IMR-90 (cell line): ENCODE measurements at regions not wholly inside any gene's neighbourhood (a gene's known extent, or its start where the extent isn't known, plus 50 kb on each side); places are given as distances from the start of the nearest gene placed in this dataset.
A peak's percentile ranks its signal among the peaks of the same experiment; 100 is the strongest.

Source experiments
- ATAC-seq: fragments of 200-7000 bp; cut with Tn5 transposase; 2 replicates; pipeline ENCODE4 v1.9.1; 2020; ENCODE audit warnings: low read depth, mild to moderate bottlenecking, moderate library complexity
- BruUV-seq: library from RNA; stranded (reverse); fragments of 400-500 nt; replicated peaks from 2 replicates; lab custom pipeline; 2021; lab: Mats Ljungman, UMichigan
- CTCF ChIA-PET: fragments of 300-600 bp; formaldehyde crosslinking; extraction: SDS; loops from one replicate; lab custom pipeline; 2021; ENCODE audit warnings: antibody characterized with exemption; lab: Yijun Ruan, JAX
- POLR2A ChIA-PET: fragments of 300-600 bp; sonication (Branson Sonifier 250); formaldehyde crosslinking; loops from one replicate; lab custom pipeline; 2022; ENCODE audit warnings: antibody characterized with exemption; ENCODE audit not compliant: unreplicated experiment; lab: Charles Lee
- DNase-seq: peaks from one replicate; pipeline ENCODE4 v3.0.0; 2013
- H2AFZ ChIP-seq: replicated peaks from 2 replicates; pipeline ENCODE3; 2013; ENCODE audit warnings: low read length, mild to moderate bottlenecking; ENCODE audit not compliant: poor library complexity
- H2AK5ac ChIP-seq: 2 replicates; pipeline ENCODE4 v1.6.1; 2013; ENCODE audit warnings: low read depth, low read length, inconsistent platforms
- H2AK9ac ChIP-seq: replicated peaks from 2 replicates; pipeline ENCODE3; 2013; ENCODE audit warnings: mild to moderate bottlenecking, low read depth, low read length, moderate library complexity; ENCODE audit not compliant: poor library complexity
- H2BK120ac ChIP-seq: 2 replicates; pipeline ENCODE4 v1.6.1; 2013; ENCODE audit warnings: low read depth, low read length, inconsistent platforms
- H2BK15ac ChIP-seq: 3 replicates; pipeline ENCODE4 v1.6.1; 2013; ENCODE audit warnings: low read depth, low read length, inconsistent platforms
- H2BK20ac ChIP-seq: 2 replicates; pipeline ENCODE4 v1.6.1; 2013; ENCODE audit warnings: low read depth, mild to moderate bottlenecking, inconsistent platforms, low read length, moderate library complexity
- H2BK5ac ChIP-seq: 2 replicates; pipeline ENCODE4 v1.6.1; 2013; ENCODE audit warnings: mild to moderate bottlenecking, low read depth, low read length, inconsistent platforms; ENCODE audit not compliant: poor library complexity, severe bottlenecking
- H3K14ac ChIP-seq: replicated peaks from 2 replicates; pipeline ENCODE4 v1.6.1; 2013; ENCODE audit warnings: low read depth, low read length, inconsistent platforms
- H3K18ac ChIP-seq: 2 replicates; pipeline ENCODE4 v1.6.1; 2013; ENCODE audit warnings: low read depth, low read length, control low read depth
- H3K23ac ChIP-seq: 2 replicates; pipeline ENCODE4 v1.6.1; 2013; ENCODE audit warnings: low read depth, low read length, inconsistent platforms
- H3K27ac ChIP-seq: 2 replicates; pipeline ENCODE4 v1.5.1; 2013; ENCODE audit warnings: mild to moderate bottlenecking, control low read depth, low read length; ENCODE audit not compliant: insufficient read depth
- H3K27me3 ChIP-seq: 2 replicates; pipeline ENCODE4 v1.6.1; 2013; ENCODE audit warnings: low read length; ENCODE audit not compliant: control insufficient read depth, insufficient read depth
- H3K36me3 ChIP-seq: 2 replicates; pipeline ENCODE4 v1.6.1; 2013; ENCODE audit warnings: low read length, mixed read lengths; ENCODE audit not compliant: control insufficient read depth, insufficient read depth
- H3K4ac ChIP-seq: 2 replicates; pipeline ENCODE4 v1.6.1; 2013; ENCODE audit warnings: low read depth, low read length, inconsistent platforms
- H3K4me1 ChIP-seq: 2 replicates; pipeline ENCODE4 v1.6.1; 2013; ENCODE audit warnings: low read length, mixed read lengths; ENCODE audit not compliant: control insufficient read depth, insufficient read depth
- H3K4me2 ChIP-seq: 2 replicates; pipeline ENCODE4 v1.6.1; 2013; ENCODE audit warnings: low read depth, mild to moderate bottlenecking, control low read depth, low read length, moderate library complexity
- H3K4me3 ChIP-seq: 2 replicates; pipeline ENCODE4 v1.5.1; 2013; ENCODE audit warnings: low read depth, mild to moderate bottlenecking, control low read depth, low read length, moderate library complexity; ENCODE audit not compliant: insufficient read depth
- H3K56ac ChIP-seq: 2 replicates; pipeline ENCODE4 v1.6.1; 2013; ENCODE audit warnings: low read length, inconsistent platforms; ENCODE audit not compliant: insufficient read depth; ENCODE audit errors: extremely low read depth
- H3K79me1 ChIP-seq, 2 experiments: 2 replicates each; pipeline ENCODE4 v1.6.1; 2013; ENCODE audit warnings: low read length in 2 of 2, inconsistent platforms in 1 of 2, low read depth in 1 of 2
- H3K9ac ChIP-seq: 2 replicates; pipeline ENCODE4 v1.6.1; 2013; ENCODE audit warnings: low read depth, low read length, control low read depth
- H3K9me1 ChIP-seq: 2 replicates; pipeline ENCODE4 v1.6.1; 2013; ENCODE audit warnings: low read length, inconsistent platforms; ENCODE audit not compliant: insufficient read depth
- H3K9me3 ChIP-seq: 2 replicates; pipeline ENCODE4 v1.6.1; 2013; ENCODE audit warnings: low read length; ENCODE audit not compliant: control insufficient read depth, insufficient read depth
- H4K20me1 ChIP-seq: 2 replicates; pipeline ENCODE4 v1.6.1; 2013; ENCODE audit warnings: low read length, inconsistent platforms; ENCODE audit not compliant: insufficient read depth
- H4K5ac ChIP-seq: 2 replicates; pipeline ENCODE4 v1.6.1; 2013; ENCODE audit warnings: mild to moderate bottlenecking, low read depth, low read length, control low read depth
- H4K8ac ChIP-seq, 2 experiments: 2 replicates each; pipeline ENCODE4 v1.6.1; 2013; ENCODE audit warnings: low read depth in 2 of 2, low read length in 2 of 2, control low read depth in 1 of 2, inconsistent platforms in 1 of 2
- H4K91ac ChIP-seq: 2 replicates; pipeline ENCODE4 v1.6.1; 2013; ENCODE audit warnings: low read depth, low read length, inconsistent platforms; ENCODE audit not compliant: insufficient read depth
- BHLHE40 ChIP-seq: fragments of 150-350 bp; IDR thresholded peaks from 2 replicates; pipeline ENCODE4 v1.6.1; 2016; ENCODE audit warnings: mild to moderate bottlenecking, low read depth, low read length
- CEBPB ChIP-seq: IDR thresholded peaks from 2 replicates; pipeline ENCODE4 v1.6.1; 2012; ENCODE audit warnings: low read depth, low read length, improper control_type of control experiment
- FOS ChIP-seq: fragments of 150-350 bp; IDR thresholded peaks from 2 replicates; pipeline ENCODE4 v1.6.1; 2016; ENCODE audit warnings: low read depth, low read length
- WGBS, 2 experiments: methylation state at CpG; one replicate each; pipeline versions ENCODE4 v1.1.5 to v1.1.7; 2013; ENCODE audit warnings: missing lambda C conversion rate in 2 of 2; ENCODE audit not compliant: insufficient read length in 1 of 2; ENCODE audit errors: extremely low coverage in 2 of 2; 5-methylcytosine and 5-hydroxymethylcytosine counted together
- dilution Hi-C: fragments of 300-500 bp; cut with HindIII; formaldehyde crosslinking; loops from one replicate; pipeline ENCODE4 v1.14.3; 2018; ENCODE audit warnings: low sequenced_read_pairs; ENCODE audit not compliant: unreplicated experiment
- in situ Hi-C: fragments of 300-500 bp; cut with MboI; formaldehyde crosslinking; loops from 3 replicates; pipeline ENCODE4 v1.14.3; 2019; ENCODE audit warnings: low sequenced_read_pairs, inconsistent platforms, mixed read lengths
- intact Hi-C: fragments of 100-400 bp; cut with micrococcal nuclease; formaldehyde crosslinking; loops from 2 replicates; pipeline ENCODE4 v1.10.0; 2022

- Histone ChIP-seq H4K5ac (no peak overlapping the region), H3K4ac (no peak overlapping the region), H4K91ac (no peak overlapping the region), H3K9ac (no peak overlapping the region), H4K8ac (no peak overlapping the region), H3K36me3 (no peaks in the 10 kb centered on the region), H3K56ac (no peak overlapping the region), H2BK5ac (no peak overlapping the region), H3K79me1 (no peaks in the 10 kb centered on the region), H3K14ac (no peak overlapping the region), H3K4me2 (no peak overlapping the region), H4K20me1 (no peaks in the 10 kb centered on the region), H2AK5ac (no peak overlapping the region), H3K23ac (no peak overlapping the region), H2BK15ac (no peak overlapping the region), H3K4me3 (no peak overlapping the region), H3K27me3 (no peaks in the 10 kb centered on the region), H3K4me1 (no peaks in the 10 kb centered on the region), H2AK9ac (no peak overlapping the region), H2BK120ac (no peak overlapping the region), H3K9me1 (no peaks in the 10 kb centered on the region), H2AFZ (no peak overlapping the region), H3K18ac (no peak overlapping the region), H3K9me3 (no peaks in the 10 kb centered on the region), H3K27ac (no peak overlapping the region), H2BK20ac (no peak overlapping the region)
- ChIA-PET CTCF (no interaction called here), POLR2A (no interaction called here)
- intact Hi-C loops, result no loop called here
- ATAC-seq (no peak), DNase-seq (no peak)
- whole genome bisulfite sequencing, 2 experiments, result no CpG with 5 or more reads among the region's 2 CpGs
- no TSS peak for BruUV-seq
- in situ Hi-C loops, result no loop called here
- dilution Hi-C loops, result no loop called here
- peak; percentile 43; the same call in 1 of the 2 replicates for TF ChIP-seq CEBPB
- TF ChIP-seq FOS, result no peak
- no peak for TF ChIP-seq BHLHE40
These were observed 168.0 kb upstream of the DAB1 start for GRCh38 chr1:57591842-57592241.
